ENCODE measurements at regions not wholly inside any gene's neighbourhood (a gene's known extent, or its start where the extent isn't known, plus 50 kb on each side); places are given as distances from the start of the nearest gene placed in this dataset.

GRCh38 chrX:34227804-34228203 lies 95.7 kb upstream of the FAM47A start:
- no peak for TF ChIP-seq EZH2phosphoT487 (IDR thresholded peaks at IDR 0.05; ENCODE audit: borderline replicate concordance, low read length)
- TF ChIP-seq, protein P1, sequence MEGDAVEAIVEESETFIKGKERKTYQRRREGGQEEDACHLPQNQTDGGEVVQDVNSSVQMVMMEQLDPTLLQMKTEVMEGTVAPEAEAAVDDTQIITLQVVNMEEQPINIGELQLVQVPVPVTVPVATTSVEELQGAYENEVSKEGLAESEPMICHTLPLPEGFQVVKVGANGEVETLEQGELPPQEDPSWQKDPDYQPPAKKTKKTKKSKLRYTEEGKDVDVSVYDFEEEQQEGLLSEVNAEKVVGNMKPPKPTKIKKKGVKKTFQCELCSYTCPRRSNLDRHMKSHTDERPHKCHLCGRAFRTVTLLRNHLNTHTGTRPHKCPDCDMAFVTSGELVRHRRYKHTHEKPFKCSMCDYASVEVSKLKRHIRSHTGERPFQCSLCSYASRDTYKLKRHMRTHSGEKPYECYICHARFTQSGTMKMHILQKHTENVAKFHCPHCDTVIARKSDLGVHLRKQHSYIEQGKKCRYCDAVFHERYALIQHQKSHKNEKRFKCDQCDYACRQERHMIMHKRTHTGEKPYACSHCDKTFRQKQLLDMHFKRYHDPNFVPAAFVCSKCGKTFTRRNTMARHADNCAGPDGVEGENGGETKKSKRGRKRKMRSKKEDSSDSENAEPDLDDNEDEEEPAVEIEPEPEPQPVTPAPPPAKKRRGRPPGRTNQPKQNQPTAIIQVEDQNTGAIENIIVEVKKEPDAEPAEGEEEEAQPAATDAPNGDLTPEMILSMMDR (IDR thresholded peaks at IDR 0.05; ENCODE audit: low read depth, low read length, poor library complexity, severe bottlenecking): no peak
